CD4-positive, alpha-beta T cell treated with Interleukin-4 for 1 hour (primary cell): ENCODE measurements at regions not wholly inside any gene's neighbourhood (a gene's known extent, or its start where the extent isn't known, plus 50 kb on each side); places are given as distances from the start of the nearest gene placed in this dataset.

ENCODE experiments used
- DNase-seq, 2 donors: peaks; one replicate each; pipeline ENCODE4 v3.0.0-alpha.2; 2020 to 2022

DNA sequence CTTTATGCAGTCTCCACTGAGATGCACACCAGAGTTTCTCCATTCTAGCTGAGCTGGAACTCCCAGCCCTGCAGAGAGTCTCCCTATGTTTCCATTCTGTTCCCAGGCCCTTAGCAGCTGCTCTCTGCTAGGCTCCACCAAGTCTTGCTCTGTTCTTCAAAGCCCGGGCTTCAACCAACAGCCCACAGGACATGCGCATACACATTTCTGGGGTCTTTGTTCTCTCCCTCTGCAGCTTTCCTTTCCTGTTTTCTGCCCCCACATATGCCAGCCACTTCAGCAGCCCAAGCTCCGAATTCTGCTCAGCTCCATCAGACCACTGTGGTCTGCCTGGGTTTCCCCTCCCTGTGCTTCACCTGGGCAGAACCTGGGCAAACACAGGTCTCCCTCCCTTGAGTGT, 205.9 kb downstream of the CBLN1 start:
- DNase-seq: no peak

DNA sequence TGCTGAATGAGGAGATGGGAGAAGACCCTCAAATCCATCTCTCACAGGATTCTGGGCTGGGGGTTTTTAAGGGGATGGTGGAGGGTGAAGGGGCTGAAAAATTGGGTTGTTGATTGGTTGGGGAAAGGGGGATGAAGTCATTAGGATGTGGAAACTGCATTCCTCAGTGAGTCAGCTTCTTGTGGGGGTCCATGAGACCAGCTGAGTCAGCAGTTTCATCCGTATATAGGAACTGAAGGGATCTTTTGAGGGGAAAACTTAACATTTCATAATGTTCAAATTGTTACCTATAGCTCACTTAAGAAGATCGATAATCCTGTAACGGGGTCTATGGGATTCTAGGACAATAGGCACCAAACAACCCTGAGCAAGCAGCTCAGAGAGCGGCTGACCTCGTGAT, 213.4 kb downstream of the CBLN1 start:
- DNase-seq: no peak

DNA sequence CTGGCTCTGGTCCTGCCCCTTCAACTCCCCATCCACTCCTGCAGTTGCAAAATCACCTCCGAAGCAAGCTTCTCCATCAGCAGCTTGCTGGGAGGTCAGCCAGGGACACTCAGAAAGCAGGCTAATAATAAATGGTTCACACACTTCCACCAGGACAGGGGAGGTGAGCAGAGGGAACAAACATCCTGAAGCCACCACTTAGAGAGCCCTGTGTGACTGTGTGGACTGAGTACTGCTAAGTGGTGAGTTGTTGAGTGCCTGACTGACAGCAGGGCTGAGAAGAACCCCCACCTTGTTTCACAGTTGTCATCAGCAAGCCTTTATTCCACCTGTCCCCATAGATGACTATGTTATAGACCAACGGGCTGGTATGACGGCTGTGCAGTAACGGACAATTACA, 213.9 kb downstream of the CBLN1 start:
- no peak for DNase-seq

DNA sequence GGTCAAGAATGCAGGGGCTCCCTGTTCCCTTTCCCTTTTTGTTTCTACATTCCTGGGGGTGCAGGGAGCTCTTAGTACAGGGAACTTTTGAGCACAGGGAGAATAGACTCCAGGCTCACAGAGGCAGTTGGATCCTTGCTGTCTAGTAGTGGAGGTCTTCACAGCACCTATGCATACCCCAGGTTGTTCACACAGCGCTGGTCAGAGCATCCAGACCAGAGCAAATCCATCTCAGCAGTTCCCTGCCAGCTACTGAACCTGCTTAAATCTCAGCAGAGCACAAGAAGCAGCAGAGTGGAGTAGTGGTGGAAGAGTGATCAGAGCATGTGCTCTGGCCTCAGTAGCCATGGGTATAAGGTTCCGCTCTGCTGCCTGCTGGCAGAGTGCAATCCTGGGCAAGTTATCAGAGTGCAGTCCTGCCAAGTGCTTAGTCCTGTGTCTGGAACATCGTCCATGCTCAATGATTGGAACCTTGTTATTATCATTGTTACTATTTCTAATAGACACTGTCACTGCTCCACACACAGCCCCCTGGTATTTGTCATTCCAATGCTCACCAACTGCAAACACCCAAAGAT, 220.4 kb downstream of the CBLN1 start:
- DNase-seq: no peak

DNA sequence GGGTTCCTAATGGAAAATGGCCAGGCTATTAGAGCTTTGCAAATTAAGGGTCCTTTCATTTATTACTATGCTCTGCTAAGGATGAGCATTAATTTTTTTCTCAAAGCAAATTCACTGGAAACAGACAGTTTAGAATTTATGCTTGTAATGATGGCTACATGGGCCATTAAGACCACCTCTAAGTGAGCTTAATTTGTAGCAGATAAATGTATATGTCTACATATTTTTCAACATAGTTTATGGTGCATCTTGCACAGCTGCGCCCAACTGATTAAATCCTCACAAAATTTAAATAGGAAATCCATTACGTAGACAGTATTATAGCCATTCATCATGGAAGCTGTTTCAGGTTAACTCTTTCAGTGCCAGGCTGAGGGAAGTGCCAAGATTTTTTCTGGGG, 220.9 kb downstream of the CBLN1 start:
- DNase-seq: no peak

DNA sequence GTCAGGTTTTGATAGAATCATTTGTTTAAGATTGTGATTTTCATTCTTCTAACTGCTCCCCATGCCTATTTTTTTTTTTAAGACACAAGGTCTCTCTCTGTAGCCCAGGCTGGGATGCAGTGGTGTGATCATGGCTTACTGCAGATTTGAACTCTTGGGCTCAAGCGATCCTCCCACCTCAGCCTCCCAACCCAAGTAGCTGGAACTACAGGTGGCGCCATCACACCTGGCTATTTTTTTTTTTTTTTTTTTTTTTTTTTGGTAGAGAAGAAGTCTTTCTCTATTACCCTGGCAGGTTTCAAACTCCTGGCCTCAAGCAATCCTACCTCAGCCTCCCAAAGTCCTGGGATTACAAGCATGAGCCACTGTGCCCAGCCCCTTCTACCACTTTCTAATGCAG, 223.3 kb downstream of the CBLN1 start:
- DNase-seq: no peak

DNA sequence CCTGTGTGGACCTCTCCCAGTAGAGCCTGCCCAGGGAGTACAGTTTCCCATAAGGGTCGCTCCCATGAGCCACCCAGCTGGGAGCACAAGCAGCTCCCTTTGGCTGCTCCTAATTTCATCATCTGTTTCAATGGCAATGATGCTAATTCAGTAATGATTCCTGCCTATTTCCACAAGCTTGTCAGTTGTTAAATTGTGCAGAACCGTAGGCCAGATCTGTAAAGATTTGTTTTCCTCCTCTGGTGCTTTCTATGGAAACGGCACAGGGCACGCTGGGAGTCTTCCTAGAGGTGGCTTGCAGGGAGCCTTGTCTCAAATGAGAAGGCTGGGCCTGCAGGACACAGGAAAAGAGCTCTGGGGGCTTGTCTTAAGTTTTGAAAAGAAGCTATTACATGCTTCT, 223.7 kb downstream of the CBLN1 start:
- DNase-seq: no peak

DNA sequence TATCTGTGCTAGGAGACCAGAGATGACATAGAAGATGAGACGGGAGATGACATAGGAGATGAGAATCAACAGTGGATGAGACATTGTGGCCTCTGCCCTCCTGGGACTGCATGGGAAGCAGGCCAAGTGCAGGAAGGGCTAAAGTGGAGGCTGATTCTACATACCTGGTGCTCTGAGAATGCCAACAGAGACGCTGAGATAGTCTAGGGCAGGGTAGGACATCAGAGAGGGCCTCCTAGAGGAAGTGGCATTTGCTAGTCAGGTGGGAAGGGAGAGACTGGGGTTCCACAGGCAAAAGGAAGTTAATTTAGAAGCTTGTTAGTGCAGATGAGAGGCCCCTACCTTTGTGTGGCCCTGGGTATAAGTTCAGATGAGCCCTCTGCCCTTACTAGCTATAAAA, 224.2 kb downstream of the CBLN1 start:
- DNase-seq: no peak

DNA sequence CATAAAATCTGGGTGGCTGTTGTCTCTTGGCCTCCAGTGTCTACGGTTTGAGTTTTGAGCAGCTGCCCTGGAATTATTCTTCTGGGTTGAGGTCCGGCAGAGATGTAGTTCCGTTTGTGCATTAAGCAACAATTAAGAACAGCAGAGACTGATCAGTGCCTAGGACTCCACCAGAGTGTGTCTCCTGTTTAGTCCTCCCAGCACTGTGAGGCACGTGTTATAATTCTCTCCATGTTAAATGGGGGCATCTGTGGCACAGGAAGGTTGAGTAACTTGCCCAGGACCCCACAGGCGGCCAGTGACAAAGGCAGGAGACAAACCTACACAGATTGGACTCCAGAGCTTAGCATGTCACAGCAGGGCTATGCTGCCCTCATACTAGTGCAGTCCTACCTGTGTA, 225.1 kb downstream of the CBLN1 start:
- no peak for DNase-seq

DNA sequence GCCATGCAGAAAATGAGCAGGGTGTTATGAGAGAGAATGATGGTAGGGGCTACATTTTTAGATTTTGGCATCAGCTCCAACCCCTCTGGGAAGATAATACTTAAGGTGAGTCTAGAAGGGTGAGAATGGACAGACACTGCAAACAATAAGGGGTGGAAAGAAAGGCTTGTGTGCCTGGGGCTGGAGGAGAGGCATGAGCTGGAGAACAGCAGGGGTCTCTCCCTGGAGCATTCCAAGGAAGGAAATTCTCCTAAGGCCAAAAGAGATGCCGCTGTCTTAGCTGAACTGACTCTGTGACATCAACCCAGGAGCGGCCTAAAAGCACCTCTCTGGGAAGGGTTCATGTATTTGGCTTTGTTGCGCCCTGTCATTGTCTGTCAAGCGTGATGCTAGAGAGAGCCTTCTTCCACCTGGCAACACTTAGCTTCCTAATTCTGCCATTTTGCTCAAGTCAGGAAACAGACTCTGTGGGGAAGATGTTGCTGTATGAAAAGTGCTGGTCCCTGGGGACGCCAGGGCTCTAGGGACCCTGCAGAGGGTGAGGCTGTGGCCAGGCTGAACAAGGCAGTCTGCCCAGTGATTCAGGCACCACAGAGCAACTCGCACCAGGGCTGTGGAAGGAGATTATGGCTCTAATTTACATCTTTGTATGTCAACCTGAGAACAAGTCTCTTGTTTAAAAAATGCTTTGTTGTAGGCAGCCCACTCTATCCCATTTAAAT, 225.7 kb downstream of the CBLN1 start:
- DNase-seq: no peak

DNA sequence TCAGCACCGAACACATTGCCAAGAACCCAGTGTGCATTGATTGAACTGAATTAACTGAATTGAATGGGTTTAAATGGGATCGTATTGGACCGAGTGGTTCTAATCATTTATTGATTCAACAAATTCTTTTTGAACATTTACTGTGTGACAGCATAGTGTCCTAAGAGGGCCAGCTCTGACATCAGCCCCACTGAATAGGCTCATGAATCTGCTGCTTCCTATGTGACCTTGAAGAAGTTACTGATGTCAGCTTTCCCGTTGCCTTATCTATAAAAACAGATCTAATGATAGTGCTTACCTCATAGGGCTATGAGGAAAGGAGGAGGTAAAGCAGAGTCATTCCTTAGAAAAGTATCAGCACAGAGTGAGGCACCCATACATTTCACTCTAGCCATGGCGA, 226.3 kb downstream of the CBLN1 start:
- no peak for DNase-seq

DNA sequence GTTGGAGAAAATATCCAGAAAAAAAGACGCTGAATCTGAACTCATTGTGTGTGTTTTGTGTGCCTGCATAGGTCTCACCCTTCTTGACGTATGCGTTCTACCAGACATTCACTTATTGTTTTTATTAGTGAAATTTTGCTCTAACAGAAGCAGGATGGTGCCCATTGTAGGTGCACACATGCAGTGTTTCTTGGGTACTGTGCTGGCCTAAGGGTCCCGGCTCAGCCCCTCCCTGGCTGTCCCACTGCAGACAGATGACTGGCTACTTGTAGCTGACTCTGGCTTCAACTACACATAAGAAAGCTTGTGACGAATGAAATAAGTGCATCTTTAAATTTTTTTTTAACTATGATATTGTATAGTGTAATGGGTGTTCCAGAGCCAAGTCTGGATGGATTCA, 227.0 kb downstream of the CBLN1 start:
- DNase-seq: no peak

DNA sequence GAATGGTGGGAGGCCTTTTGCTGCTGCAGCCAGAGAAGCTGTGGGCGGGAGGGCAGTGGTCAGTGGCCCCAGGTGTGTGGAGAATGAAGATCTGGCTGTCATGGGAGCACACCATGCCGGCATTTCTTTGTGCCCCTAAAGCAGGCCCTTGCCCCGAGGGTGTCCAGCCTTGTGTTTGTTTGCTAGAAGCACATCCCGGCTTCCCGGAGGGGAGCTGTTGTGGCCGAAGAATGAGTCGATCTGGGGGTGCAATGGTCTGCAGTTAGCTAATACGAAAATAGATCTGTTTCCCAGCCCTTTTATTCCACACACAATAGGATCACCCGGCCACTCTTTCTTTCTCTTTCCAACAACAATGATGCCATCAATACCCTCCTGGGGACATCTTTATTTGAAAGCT, 228.8 kb downstream of the CBLN1 start:
- no peak for DNase-seq

DNA sequence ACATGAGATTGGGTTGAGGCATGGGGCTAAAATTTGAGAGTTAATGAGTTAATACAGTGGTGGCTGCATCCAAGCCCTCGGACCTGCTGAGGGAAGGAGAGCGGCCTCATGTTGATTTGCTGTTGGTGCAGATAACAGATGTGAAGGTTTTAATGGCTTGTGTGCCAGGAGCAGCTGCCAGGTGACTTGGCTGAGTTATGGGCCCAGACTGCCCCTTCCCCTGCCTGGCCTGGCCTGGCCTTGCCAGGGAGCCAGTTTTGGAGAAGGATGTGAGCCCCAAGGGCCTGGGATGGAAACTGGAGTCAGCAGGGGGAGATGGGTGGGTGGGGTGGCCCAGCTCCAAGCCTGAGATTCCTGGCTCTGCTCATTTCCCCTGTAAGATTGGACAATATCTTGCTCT, 230.1 kb downstream of the CBLN1 start:
- no peak for DNase-seq

DNA sequence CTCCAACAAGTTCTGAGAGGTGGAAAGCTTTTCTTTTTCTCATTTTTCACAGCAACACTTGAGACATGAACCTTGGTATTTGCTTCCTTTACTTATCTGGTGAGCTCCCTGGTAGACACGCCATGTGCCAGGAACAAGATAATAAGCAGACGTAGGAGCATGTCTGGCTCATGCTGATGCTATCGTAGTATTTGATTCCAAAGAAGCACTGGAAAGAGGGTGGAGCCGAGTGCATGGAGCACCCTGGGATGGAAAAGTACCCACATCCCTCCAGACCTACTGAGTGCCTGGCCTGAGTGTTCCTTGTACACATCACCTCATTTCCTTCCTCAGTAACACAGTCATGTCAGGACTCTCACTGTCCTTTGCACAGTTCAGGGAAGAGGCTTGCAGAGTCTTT, 231.0 kb downstream of the CBLN1 start:
- DNase-seq: no peak

DNA sequence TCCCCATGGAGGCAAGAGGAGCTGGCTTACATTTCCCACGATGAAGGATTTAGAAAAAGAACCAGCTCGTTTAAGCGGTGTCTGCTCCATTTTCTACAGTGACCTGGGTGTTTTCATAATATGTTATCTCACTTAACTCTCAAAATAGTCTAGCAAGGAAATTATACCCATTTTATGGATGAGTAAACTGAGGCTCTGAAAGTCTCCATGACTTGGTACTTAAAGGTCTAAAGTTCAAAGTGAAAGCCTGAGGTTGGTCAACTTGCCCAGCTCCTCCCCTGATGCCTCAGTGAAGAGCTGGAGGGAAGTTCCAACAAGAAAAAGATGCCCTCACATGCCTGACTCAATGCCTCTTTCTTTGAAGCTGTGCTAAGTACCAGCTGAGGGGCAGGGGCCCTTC, 232.0 kb downstream of the CBLN1 start:
- DNase-seq: no peak

DNA sequence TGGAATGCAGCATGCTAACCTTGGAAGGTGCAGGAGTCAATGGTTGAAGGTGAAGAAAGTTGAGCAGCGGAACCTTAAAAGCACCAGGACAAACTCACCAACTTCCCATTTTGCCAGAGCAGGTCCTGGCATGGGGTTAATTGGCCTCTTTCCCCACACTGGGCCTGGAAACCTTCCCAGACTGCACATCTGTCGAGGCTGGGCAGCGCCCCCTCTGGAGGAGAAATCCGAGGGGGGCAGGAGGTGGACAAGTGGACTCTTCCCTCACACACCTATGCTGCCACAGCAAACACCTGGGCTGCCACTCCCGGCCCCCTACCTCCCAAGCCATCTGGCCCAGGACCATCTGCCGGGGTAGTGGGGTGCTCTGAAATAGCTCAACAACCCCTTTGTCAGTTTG, 232.4 kb downstream of the CBLN1 start:
- no peak for DNase-seq

DNA sequence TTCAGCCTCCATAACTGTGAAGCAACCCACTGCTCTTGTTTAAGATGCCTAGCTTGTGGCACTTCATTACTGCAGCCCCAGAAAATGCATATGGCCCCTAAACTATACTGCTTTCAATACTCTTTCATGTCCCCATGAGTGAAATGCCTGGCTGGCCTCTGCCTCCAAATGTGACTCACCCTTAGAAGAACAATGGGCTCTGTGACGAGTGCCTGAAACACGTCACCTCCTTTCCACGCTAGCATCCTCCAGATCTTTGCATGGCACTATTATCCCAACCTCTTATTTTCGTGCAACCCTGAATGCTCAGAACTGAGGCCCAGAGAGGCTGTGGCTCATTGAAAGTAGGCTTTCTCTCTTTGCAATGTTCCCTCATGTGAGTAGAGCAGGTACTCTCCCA, 233.1 kb downstream of the CBLN1 start:
- DNase-seq: no peak

DNA sequence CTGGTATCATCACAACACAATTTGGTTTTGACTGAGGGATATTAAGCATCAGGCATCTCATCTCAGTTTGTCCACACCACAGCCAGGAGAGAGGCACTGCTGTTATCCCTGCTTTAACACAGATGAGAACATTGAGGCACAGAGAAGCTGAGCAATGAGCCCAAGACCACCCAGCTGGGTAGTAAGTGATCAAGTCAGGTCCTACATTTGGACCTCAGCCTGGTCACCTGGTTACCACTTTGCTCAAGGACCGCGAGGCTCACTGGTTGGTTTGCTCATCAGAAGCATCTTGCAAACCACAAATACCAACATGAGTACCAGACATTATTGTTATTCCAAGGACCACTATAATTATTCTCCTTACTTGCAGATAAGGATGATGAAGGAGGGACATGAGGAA, 245.5 kb downstream of the CBLN1 start:
- DNase-seq: no peak

DNA sequence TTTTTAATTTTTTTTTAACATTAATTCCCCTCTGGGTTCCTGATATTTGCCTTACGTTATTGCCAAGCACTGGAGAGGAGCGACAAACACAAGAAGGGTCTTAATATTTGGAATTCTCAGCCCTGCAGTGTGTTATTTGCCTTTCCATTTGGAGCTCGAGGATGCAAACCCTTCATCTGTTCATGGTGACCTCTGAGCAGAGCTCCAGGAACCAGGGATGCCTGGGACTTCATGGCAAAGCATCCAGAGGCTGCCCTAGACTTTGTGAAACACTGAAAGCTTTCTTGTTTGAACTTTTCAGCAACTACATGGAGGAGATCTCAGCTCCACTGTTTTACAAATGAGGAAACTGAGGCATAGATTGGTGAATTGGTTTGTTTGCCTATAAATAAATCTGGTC, 254.2 kb downstream of the CBLN1 start:
- no peak for DNase-seq

DNA sequence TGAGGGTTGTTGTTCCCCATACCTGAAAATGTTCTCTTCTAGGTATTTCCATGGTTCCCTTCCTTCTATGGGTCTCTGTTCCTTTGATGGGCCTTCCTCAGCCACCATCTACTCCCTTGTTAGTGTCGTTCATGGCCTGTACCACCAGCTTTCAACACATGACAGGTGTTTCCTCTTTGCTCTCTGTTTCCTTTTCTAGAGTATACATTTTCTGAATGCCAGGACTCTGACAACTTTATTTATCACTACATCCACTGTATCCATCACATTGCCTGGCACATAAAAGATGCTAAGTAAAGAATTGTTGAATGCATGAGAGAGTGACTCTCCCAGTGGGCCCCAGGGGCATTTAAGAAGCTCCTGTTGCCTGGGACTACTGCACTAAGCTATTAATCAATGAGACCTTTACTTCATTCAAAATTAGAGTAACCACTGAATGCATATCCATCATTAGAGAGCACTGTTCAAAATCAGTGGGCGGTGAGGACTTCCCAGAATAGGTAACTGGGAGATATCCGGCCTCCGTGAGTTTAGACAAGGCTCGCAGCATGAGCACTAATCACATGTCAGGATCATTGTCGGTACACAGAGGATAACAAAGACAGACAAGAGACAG, 255.0 kb downstream of the CBLN1 start:
- no peak for DNase-seq

DNA sequence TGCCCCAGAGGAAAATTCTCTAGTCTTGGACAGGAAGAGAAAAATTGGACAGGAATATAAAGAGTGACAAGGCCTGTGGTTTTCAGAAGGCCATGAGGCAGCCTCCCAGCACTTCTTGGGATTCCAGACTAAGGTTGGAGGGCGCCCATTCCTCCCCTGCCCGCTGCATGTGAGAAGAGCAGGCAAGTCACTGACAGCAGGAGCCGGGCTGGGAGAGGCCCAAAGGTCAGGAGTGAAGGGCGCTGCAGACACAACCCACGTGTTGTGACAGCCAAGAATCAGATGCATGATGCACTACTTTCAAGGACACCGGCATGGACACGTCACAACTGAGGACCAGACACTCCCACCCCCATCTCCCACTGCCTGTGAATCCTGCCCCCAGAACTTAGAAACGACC, 256.7 kb downstream of the CBLN1 start:
- no peak for DNase-seq

DNA sequence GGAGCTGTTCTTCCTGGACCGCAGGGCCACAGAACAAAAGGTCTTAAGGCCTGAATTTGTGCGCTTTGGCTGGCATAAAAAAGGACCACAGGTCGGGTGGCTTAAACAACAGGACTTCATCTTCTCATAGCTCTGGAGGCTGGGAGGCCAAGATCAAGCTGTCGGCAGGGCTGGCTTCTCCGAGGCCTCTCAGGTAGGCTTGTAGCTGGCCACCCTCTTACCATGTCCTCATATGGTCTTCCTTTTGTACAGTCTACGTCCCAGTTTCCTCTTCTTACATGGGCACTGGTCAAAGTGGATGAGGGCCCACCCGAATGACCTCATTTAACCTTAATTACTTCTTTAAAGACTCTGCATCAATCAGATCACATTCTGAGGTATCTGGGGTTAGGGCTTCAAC, 257.6 kb downstream of the CBLN1 start:
- no peak for DNase-seq

DNA sequence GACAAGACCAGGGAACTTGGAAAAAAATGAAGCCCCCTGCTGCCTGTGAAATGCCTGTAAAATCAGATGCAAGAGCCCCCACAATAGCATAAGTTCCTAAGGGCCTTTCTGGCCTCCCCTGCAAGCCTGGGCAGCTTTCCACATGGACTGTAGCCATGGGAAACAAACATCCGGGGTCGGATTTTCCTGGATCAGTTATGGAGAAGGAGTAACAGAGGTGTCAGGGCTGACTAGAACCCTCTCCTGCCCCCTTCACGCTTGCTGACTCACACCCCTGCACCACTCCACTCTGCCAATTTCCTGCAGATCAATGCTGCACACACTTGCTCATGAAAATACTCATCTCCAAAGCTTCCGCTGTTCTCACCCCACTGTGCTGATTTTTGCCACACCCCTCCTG, 258.6 kb downstream of the CBLN1 start:
- no peak for DNase-seq
